Mononuclear cell (primary cell): ENCODE measurements at regions not wholly inside any gene's neighbourhood (a gene's known extent, or its start where the extent isn't known, plus 50 kb on each side); places are given as distances from the start of the nearest gene placed in this dataset.

Experiments used
- H3K27me3 ChIP-seq: 2 replicates; pipeline ENCODE4 v1.6.0; 2011; ENCODE audit warnings: low read length, control low read depth; ENCODE audit not compliant: insufficient read depth
- H3K4me1 ChIP-seq: 2 replicates; pipeline ENCODE4 v1.5.1; 2011; ENCODE audit warnings: mild to moderate bottlenecking, low read length, control low read depth; ENCODE audit not compliant: insufficient read depth
- H3K4me3 ChIP-seq: 2 replicates; pipeline ENCODE4 v1.5.1; 2011; ENCODE audit warnings: mild to moderate bottlenecking, low read length, moderate library complexity
- H3K9me3 ChIP-seq: 2 replicates; pipeline ENCODE4 v1.5.1; 2011; ENCODE audit warnings: low read depth, mild to moderate bottlenecking, control low read depth, low read length

GRCh38 chr3:193774916-193775285 lies 181.9 kb downstream of the OPA1 start:
- Histone ChIP-seq H3K4me3 (no peak overlapping the region), H3K4me1 (no peaks in the 10 kb centered on the region), H3K9me3 (no peaks in the 10 kb centered on the region), H3K27me3 (peaks cover 24% of the 10 kb centered on the region)

- Histone ChIP-seq H3K9me3 (no peaks in the 10 kb centered on the region), H3K4me3 (no peak overlapping the region), H3K27me3 (peaks cover 29% of the 10 kb centered on the region), H3K4me1 (no peaks in the 10 kb centered on the region)
Measured at GRCh38 chr3:193775421-193776077, 182.5 kb downstream of the OPA1 start.

- Histone ChIP-seq H3K4me1 (no peaks in the 10 kb centered on the region), H3K9me3 (no peaks in the 10 kb centered on the region), H3K4me3 (no peak overlapping the region), H3K27me3 (peaks cover 29% of the 10 kb centered on the region)
Measured at GRCh38 chr3:193776626-193777358, 183.8 kb downstream of the OPA1 start.

GRCh38 chr3:193777524-193777923 lies 184.5 kb downstream of the OPA1 start:
- no peaks in the 10 kb centered on the region for H3K4me1 ChIP-seq
- H3K27me3 ChIP-seq: peaks cover 29% of the 10 kb centered on the region
- H3K4me3 ChIP-seq: no peak overlapping the region
- no peaks in the 10 kb centered on the region for H3K9me3 ChIP-seq

GRCh38 chr3:193778676-193779075 lies 185.7 kb downstream of the OPA1 start:
- no peaks in the 10 kb centered on the region for H3K4me1 ChIP-seq
- peaks cover 34% of the 10 kb centered on the region for H3K27me3 ChIP-seq
- H3K4me3 ChIP-seq: no peak overlapping the region
- H3K9me3 ChIP-seq: no peaks in the 10 kb centered on the region

GRCh38 chr3:193779933-193780332 lies 186.9 kb downstream of the OPA1 start:
- H3K4me1 ChIP-seq: no peaks in the 10 kb centered on the region
- H3K9me3 ChIP-seq: no peaks in the 10 kb centered on the region
- H3K4me3 ChIP-seq: no peak overlapping the region
- peaks cover 43% of the 10 kb centered on the region for H3K27me3 ChIP-seq

GRCh38 chr3:193780397-193780796 lies 187.4 kb downstream of the OPA1 start:
- H3K4me3 ChIP-seq: no peak overlapping the region
- H3K27me3 ChIP-seq: peaks cover 43% of the 10 kb centered on the region

GRCh38 chr3:193780810-193781478 lies 187.9 kb downstream of the OPA1 start:
- peaks cover 43% of the 10 kb centered on the region for H3K27me3 ChIP-seq
- no peaks in the 10 kb centered on the region for H3K4me1 ChIP-seq
- no peak overlapping the region for H3K4me3 ChIP-seq
- H3K9me3 ChIP-seq: no peaks in the 10 kb centered on the region

More at GRCh38 chr3:193780397-193780796, 187.4 kb downstream of the OPA1 start:
- H3K4me1 ChIP-seq: no peaks in the 10 kb centered on the region
- no peaks in the 10 kb centered on the region for H3K9me3 ChIP-seq

GRCh38 chr3:193782276-193782647 lies 189.3 kb downstream of the OPA1 start:
- H3K4me3 ChIP-seq: no peak overlapping the region
- H3K4me1 ChIP-seq: no peaks in the 10 kb centered on the region
- peaks cover 37% of the 10 kb centered on the region for H3K27me3 ChIP-seq
- H3K9me3 ChIP-seq: no peaks in the 10 kb centered on the region

GRCh38 chr3:193782747-193783146 lies 189.7 kb downstream of the OPA1 start:
- peaks cover 32% of the 10 kb centered on the region for H3K27me3 ChIP-seq

GRCh38 chr3:193783166-193783896 lies 190.3 kb downstream of the OPA1 start:
- H3K27me3 ChIP-seq: peaks cover 32% of the 10 kb centered on the region
- no peaks in the 10 kb centered on the region for H3K4me1 ChIP-seq
- no peaks in the 10 kb centered on the region for H3K9me3 ChIP-seq
- no peak overlapping the region for H3K4me3 ChIP-seq

More at GRCh38 chr3:193782747-193783146, 189.7 kb downstream of the OPA1 start:
- Histone ChIP-seq H3K4me3 (no peak overlapping the region), H3K4me1 (no peaks in the 10 kb centered on the region), H3K9me3 (no peaks in the 10 kb centered on the region)

- Histone ChIP-seq H3K9me3 (no peaks in the 10 kb centered on the region), H3K4me3 (no peak overlapping the region), H3K27me3 (peaks cover 19% of the 10 kb centered on the region), H3K4me1 (no peaks in the 10 kb centered on the region)
Measured at GRCh38 chr3:193784822-193785221, 191.8 kb downstream of the OPA1 start.

GRCh38 chr3:193787496-193787870 lies 194.5 kb downstream of the OPA1 start:
- H3K27me3 ChIP-seq: peaks cover 14% of the 10 kb centered on the region
- H3K4me1 ChIP-seq: no peaks in the 10 kb centered on the region
- H3K4me3 ChIP-seq: no peak overlapping the region
- no peaks in the 10 kb centered on the region for H3K9me3 ChIP-seq

- Histone ChIP-seq H3K4me1 (no peaks in the 10 kb centered on the region), H3K9me3 (no peaks in the 10 kb centered on the region), H3K4me3 (no peak overlapping the region), H3K27me3 (peaks cover 11% of the 10 kb centered on the region)
Measured at GRCh38 chr3:193788189-193788991, 195.4 kb downstream of the OPA1 start.
